ENCODE measurements at regions not wholly inside any gene's neighbourhood (a gene's known extent, or its start where the extent isn't known, plus 50 kb on each side); places are given as distances from the start of the nearest gene placed in this dataset.
A peak's percentile ranks its signal among the peaks of the same experiment; 100 is the strongest.
"Not testable (repeated sequence)": the region's sequence is repeated elsewhere in the genome, so short reads cannot be mapped to it uniquely, and the experiment has no call there.

GRCh38 chr7:145916776-145917175 lies 199.8 kb upstream of the CNTNAP2 start:
- DNase-seq: no peak

GRCh38 chr7:145915679-145916078 lies 200.9 kb upstream of the CNTNAP2 start:
- DNase-seq: no peak

- peak; percentile 89 for DNase-seq
Measured at GRCh38 chr7:145909991-145910513, 206.5 kb upstream of the CNTNAP2 start.

GRCh38 chr7:145903658-145904057 lies 212.9 kb upstream of the CNTNAP2 start:
- no peak for DNase-seq

GRCh38 chr7:145902123-145902522 lies 214.5 kb upstream of the CNTNAP2 start:
- no peak for DNase-seq

GRCh38 chr7:145899938-145900337 lies 216.7 kb upstream of the CNTNAP2 start:
- DNase-seq: no peak

- no peak for DNase-seq
Measured at GRCh38 chr7:145893925-145894535, 222.6 kb upstream of the CNTNAP2 start.

GRCh38 chr7:145884716-145885514 lies 231.7 kb upstream of the CNTNAP2 start:
- DNase-seq: peak; percentile 8

GRCh38 chr7:145876376-145876775 lies 240.2 kb upstream of the CNTNAP2 start:
- no peak for DNase-seq

- no peak for DNase-seq
Measured at GRCh38 chr7:145875267-145875666, 241.3 kb upstream of the CNTNAP2 start.

GRCh38 chr7:145868935-145869334 lies 247.7 kb upstream of the CNTNAP2 start:
- DNase-seq: no peak

- no peak for DNase-seq
Measured at GRCh38 chr7:145862212-145862611, 254.4 kb upstream of the CNTNAP2 start.

GRCh38 chr7:145860809-145861208 lies 255.8 kb upstream of the CNTNAP2 start:
- no peak for DNase-seq

- no peak for DNase-seq
Measured at GRCh38 chr7:145850636-145851035, 266.0 kb upstream of the CNTNAP2 start.

GRCh38 chr7:145848691-145849090 lies 267.9 kb upstream of the CNTNAP2 start:
- DNase-seq: no peak

- DNase-seq: no peak
Measured at GRCh38 chr7:145845345-145845744, 271.3 kb upstream of the CNTNAP2 start.

- DNase-seq: no peak
Measured at GRCh38 chr7:145839814-145840213, 276.8 kb upstream of the CNTNAP2 start.

- no peak for DNase-seq
Measured at GRCh38 chr7:145831616-145832206, 284.9 kb upstream of the CNTNAP2 start.

- DNase-seq: no peak
Measured at GRCh38 chr7:145817687-145818086, 298.9 kb upstream of the CNTNAP2 start.

- DNase-seq: no peak
Measured at GRCh38 chr7:145812218-145812617, 304.4 kb upstream of the CNTNAP2 start.

GRCh38 chr7:145805496-145805895 lies 311.1 kb upstream of the CNTNAP2 start:
- not testable (repeated sequence) for DNase-seq

GRCh38 chr7:145797507-145797906 lies 319.1 kb upstream of the CNTNAP2 start:
- DNase-seq: no peak

GRCh38 chr7:145795132-145795531 lies 321.5 kb upstream of the CNTNAP2 start:
- no peak for DNase-seq
